GM18907 (cell line): ENCODE measurements at regions not wholly inside any gene's neighbourhood (a gene's known extent, or its start where the extent isn't known, plus 50 kb on each side); places are given as distances from the start of the nearest gene placed in this dataset.

ENCODE experiments used
- ATAC-seq: cut with Tn5 transposase; IDR thresholded peaks from one replicate; pipeline ENCODE4 v1.9.1; 2021; ENCODE audit warnings: mild to moderate bottlenecking, moderate library complexity; ENCODE audit not compliant: unreplicated experiment

- no peak for ATAC-seq
These were observed 67.4 kb upstream of the ZEB2 start for GRCh38 chr2:144587306-144587705.

DNA sequence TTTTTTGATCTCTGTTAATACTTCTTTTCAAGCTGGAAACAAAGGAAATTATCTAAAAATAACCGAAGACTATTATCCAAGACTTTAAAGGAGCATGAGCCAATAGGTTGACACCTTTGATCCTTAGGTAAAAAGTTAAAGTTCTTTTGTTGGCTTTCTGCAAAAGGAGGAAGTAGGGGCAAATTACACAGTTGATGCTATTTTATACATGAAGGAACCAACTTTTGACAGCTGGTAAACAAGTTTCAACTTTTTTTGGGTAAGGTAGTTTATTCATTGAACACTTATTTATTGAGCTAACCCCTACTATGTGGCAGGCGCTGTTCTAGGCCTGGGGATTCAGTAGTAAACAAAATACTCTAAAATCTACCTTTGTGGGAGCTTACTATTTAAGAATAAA lies 66.6 kb upstream of the ZEB2 start:
- no peak for ATAC-seq

DNA sequence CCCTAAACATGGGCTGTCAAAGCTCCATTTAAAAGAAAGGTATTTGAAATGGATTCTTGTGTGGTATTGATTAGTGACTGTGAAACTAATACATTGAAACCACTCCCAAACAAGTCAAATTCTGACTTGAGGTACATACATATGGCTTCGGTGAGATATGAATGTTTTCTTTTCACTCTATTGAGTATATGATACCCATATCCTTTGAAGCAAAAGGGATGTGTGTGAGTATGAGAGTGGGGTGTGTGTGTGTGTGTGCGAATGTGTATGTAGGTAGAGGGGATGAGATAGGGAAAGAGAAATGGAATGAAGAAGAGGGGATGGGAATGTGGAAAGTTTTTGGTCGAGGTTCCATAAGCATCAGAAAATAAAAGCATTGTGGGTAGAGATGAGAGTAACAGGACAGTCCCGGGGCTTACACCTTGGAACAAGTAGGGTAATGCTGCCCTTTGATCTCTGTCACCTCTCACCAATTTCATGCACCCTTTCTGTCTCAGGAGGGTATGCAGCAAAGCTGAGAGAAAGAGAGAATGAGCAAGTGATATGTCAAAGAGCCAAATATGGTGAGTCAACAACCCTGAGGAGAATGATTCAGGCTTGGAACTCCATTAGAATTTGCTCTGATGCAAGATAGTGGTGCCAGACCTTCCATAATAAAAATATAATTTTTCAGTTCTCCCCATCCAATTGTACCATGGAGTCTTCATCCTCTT lies 64.0 kb upstream of the ZEB2 start:
- ATAC-seq: no peak

- no peak for ATAC-seq
These were observed 63.4 kb upstream of the ZEB2 start for GRCh38 chr2:144583381-144583729.

DNA sequence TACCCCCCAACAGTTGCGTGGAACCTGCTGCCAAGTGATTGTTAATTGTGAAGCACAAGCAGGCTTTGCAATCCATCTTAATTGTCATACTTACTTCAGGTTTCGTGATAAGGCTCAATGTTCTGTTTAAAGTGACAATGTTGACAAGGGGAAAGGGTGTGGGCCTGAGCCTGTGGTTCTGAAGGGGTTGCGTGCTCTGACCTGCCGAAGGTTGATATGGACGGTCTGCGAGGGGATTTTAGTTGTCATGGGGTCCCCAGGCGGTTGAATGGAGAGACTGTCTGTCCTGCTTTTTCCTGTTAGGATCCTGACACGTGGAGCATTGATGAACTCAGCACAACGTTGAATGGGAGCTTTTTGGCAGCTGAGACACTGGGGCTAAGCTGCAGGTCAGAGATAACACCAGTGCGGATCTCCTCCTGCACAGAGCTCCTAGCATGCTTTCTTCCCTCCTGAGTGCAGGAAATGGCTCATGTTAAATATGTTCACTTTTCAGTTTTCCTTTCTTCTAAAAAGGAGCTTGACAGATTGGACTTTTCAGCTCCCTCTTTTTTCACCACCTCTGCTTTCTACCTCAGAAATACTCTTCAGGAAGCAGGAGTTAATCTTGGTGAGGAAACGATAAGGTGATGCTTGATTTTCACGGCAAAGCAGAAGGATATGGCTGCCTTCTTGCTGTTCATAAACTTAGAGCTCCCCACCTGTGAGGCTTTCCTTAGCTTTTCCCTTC lies 62.9 kb upstream of the ZEB2 start:
- ATAC-seq: no peak

DNA sequence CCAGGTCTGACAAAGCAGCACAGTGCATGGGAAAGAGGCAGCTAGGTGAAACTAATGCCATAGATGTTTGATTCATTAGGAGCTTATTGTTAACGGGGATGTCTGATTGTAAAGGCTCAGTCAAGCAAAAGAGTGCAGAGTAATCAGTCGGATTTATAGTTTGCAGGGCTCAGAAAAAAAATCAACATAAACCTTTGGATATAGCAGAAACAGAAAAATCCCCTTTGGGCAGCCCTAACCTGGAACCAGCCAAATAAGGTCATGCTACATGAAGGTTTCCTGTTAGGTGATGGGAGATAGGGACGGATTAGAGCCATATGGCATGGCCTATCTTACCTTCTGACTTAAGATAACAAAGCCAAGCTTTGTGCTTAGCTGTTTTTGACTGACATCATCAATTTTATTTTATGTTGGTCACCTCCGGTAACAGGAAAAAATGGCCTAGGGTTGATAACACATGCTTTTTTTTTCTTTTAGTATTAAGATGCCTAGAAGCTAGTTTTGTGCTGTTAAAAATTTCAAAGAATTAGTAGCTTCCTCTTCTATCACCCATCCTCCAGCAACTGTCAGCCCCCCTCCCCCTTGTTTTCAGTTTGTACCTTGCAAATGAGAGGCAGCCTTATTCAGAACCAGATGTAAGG lies 60.7 kb upstream of the ZEB2 start:
- ATAC-seq: no peak

DNA sequence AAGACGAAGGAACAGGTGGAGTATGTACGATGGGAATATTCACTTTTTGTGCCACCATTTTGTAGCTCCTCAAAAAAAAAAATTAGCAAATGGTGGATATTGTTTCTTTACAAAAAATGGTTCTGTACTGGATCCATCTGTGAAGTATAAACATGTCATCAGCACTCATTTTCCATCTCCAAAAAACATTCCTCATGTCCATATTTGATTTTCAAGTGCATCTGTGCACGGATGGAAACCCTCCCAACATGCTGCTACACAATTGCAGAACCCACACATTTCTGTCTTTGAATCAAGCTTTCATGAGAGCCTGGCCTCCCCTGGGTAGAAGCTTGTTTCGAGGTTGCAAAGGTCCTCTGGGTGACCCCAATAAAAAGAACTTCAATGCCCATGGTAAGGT lies 59.6 kb upstream of the ZEB2 start:
- ATAC-seq: no peak

GRCh38 chr2:144578099-144578498 lies 58.2 kb upstream of the ZEB2 start:
- no peak for ATAC-seq

DNA sequence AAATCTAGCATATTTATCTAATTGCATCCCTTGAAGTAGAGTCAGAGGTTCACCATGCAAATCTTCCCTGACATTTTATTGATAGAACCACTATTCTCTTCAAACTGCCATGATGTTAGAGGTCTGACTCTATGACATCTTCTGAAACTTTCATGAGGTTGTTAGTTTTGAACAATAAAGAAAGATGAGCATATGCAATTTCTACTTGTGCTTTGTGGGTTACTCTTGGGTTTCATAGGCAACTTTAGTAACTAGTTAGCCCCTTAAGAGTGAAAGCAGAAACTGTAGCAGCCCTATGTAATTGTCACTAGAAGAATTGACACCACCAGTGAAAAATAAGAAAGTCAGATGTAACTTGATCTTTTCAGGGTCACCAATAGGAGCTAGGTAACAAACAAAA lies 53.1 kb upstream of the ZEB2 start:
- no peak for ATAC-seq

DNA sequence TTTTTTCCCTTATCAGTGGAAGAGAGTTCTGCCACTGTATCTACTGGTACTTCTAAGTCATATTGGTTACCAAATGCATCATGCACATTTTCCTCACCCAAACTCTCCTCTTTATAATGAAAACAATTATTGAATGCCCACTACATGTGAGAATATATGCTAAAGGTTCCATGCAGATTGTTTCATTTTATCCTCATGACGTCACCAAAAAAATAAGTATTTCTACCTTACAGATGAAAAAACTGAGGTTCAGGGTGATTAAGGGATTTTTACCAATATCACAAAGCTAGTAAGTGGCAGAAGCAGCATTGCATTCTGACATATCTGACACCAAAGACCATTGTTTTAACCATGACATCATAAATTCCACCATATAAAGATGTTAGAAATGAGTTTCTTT lies 51.9 kb upstream of the ZEB2 start:
- ATAC-seq: no peak

- ATAC-seq: no peak
These were observed 50.6 kb upstream of the ZEB2 start for GRCh38 chr2:144570566-144570965.
